DOHH2 (cell line): ENCODE measurements at regions not wholly inside any gene's neighbourhood (a gene's known extent, or its start where the extent isn't known, plus 50 kb on each side); places are given as distances from the start of the nearest gene placed in this dataset.

Experiments
- CTCF ChIP-seq: fragments of 200-600 bp; sonication (generic); IDR thresholded peaks from one replicate; pipeline ENCODE4 v1.5.1; 2014; ENCODE audit warnings: antibody characterized with exemption, mild to moderate bottlenecking, low read depth, low read length; ENCODE audit not compliant: poor library complexity, severe bottlenecking
- EZH2phosphoT487 ChIP-seq: fragments of 200-600 bp; sonication (generic); IDR thresholded peaks from 2 replicates; pipeline ENCODE4 v1.6.1; 2017; ENCODE audit warnings: borderline replicate concordance, mild to moderate bottlenecking, antibody characterized with exemption, low read length, moderate library complexity, mixed read lengths

- no peak for TF ChIP-seq CTCF
- TF ChIP-seq EZH2phosphoT487 = no peak
Observed at GRCh38 chr2:144143294-144144151, 376.4 kb downstream of the ZEB2 start.
